IMR-90 (cell line): ENCODE measurements at regions not wholly inside any gene's neighbourhood (a gene's known extent, or its start where the extent isn't known, plus 50 kb on each side); places are given as distances from the start of the nearest gene placed in this dataset.

Experiments
- BHLHE40 ChIP-seq: fragments of 150-350 bp; IDR thresholded peaks from 2 replicates; pipeline ENCODE4 v1.6.1; 2016; ENCODE audit warnings: mild to moderate bottlenecking, low read depth, low read length
- CEBPB ChIP-seq: IDR thresholded peaks from 2 replicates; pipeline ENCODE4 v1.6.1; 2012; ENCODE audit warnings: low read depth, low read length, improper control_type of control experiment
- CHD1 ChIP-seq: IDR thresholded peaks from 2 replicates; pipeline ENCODE4 v1.6.1; 2012; ENCODE audit warnings: low read depth, low read length, improper control_type of control experiment
- MAFK ChIP-seq: IDR thresholded peaks from 2 replicates; pipeline ENCODE4 v1.6.1; 2012; ENCODE audit warnings: low read depth, low read length, improper control_type of control experiment
- MAZ ChIP-seq: IDR thresholded peaks from 2 replicates; pipeline ENCODE4 v1.6.1; 2012; ENCODE audit warnings: low read depth, mild to moderate bottlenecking, low read length, improper control_type of control experiment, moderate library complexity, borderline replicate concordance
- MXI1 ChIP-seq: IDR thresholded peaks from 2 replicates; pipeline ENCODE4 v1.6.1; 2012; ENCODE audit warnings: low read depth, mild to moderate bottlenecking, low read length, moderate library complexity, borderline replicate concordance
- NFE2L2 ChIP-seq: fragments of 150-350 bp; IDR thresholded peaks from 2 replicates; pipeline ENCODE4 v1.6.1; 2016; ENCODE audit warnings: low read depth, mild to moderate bottlenecking, low read length
- POLR2A ChIP-seq: IDR thresholded peaks from 2 replicates; pipeline ENCODE4 v1.6.1; 2012; ENCODE audit warnings: mild to moderate bottlenecking, low read depth, low read length
- RAD21 ChIP-seq: IDR thresholded peaks from 2 replicates; pipeline ENCODE4 v1.6.1; 2012; ENCODE audit warnings: low read length, improper control_type of control experiment
- RFX5 ChIP-seq: IDR thresholded peaks from 2 replicates; pipeline ENCODE4 v1.8.0; 2012; ENCODE audit warnings: low read depth, mild to moderate bottlenecking, low read length, moderate library complexity
- SMC3 ChIP-seq: fragments of 150-350 bp; IDR thresholded peaks from 2 replicates; pipeline ENCODE4 v1.6.1; 2016; ENCODE audit warnings: low read depth, mild to moderate bottlenecking, antibody characterized with exemption, low read length, moderate library complexity
- TF ChIP-seq, protein P1 (sequence below): conservative IDR thresholded peaks from 2 replicates; pipeline ENCODE4 v1.5.1; 2012; ENCODE audit warnings: mild to moderate bottlenecking, low read depth, low read length, improper control_type of control experiment
- TF ChIP-seq, protein P2 (sequence below): fragments of 150-350 bp; IDR thresholded peaks from 2 replicates; pipeline ENCODE4 v1.6.1; 2017; ENCODE audit warnings: mild to moderate bottlenecking, antibody characterized with exemption, low read length, low read depth
- TF ChIP-seq, protein P3 (sequence below): fragments of 150-350 bp; IDR thresholded peaks from 2 replicates; pipeline ENCODE4 v1.6.1; 2016; ENCODE audit warnings: low read depth, mild to moderate bottlenecking, low read length, moderate library complexity, borderline replicate concordance

GRCh38 chr2:198337368-198337767 lies 533.0 kb downstream of the PLCL1 start:
- TF ChIP-seq MAZ (no peak), CEBPB (no peak), NFE2L2 (no peak), RAD21 (no peak), CHD1 (no peak), POLR2A (no peak), MXI1 (no peak), SMC3 (no peak), BHLHE40 (no peak), MAFK (no peak), RFX5 (no peak)
- TF ChIP-seq, protein P1, sequence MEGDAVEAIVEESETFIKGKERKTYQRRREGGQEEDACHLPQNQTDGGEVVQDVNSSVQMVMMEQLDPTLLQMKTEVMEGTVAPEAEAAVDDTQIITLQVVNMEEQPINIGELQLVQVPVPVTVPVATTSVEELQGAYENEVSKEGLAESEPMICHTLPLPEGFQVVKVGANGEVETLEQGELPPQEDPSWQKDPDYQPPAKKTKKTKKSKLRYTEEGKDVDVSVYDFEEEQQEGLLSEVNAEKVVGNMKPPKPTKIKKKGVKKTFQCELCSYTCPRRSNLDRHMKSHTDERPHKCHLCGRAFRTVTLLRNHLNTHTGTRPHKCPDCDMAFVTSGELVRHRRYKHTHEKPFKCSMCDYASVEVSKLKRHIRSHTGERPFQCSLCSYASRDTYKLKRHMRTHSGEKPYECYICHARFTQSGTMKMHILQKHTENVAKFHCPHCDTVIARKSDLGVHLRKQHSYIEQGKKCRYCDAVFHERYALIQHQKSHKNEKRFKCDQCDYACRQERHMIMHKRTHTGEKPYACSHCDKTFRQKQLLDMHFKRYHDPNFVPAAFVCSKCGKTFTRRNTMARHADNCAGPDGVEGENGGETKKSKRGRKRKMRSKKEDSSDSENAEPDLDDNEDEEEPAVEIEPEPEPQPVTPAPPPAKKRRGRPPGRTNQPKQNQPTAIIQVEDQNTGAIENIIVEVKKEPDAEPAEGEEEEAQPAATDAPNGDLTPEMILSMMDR: no peak
- TF ChIP-seq, protein P2, sequence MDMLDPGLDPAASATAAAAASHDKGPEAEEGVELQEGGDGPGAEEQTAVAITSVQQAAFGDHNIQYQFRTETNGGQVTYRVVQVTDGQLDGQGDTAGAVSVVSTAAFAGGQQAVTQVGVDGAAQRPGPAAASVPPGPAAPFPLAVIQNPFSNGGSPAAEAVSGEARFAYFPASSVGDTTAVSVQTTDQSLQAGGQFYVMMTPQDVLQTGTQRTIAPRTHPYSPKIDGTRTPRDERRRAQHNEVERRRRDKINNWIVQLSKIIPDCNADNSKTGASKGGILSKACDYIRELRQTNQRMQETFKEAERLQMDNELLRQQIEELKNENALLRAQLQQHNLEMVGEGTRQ: no peak
- TF ChIP-seq, protein P3, sequence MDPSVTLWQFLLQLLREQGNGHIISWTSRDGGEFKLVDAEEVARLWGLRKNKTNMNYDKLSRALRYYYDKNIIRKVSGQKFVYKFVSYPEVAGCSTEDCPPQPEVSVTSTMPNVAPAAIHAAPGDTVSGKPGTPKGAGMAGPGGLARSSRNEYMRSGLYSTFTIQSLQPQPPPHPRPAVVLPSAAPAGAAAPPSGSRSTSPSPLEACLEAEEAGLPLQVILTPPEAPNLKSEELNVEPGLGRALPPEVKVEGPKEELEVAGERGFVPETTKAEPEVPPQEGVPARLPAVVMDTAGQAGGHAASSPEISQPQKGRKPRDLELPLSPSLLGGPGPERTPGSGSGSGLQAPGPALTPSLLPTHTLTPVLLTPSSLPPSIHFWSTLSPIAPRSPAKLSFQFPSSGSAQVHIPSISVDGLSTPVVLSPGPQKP: no peak
